AG04449 (cell line): ENCODE measurements at regions not wholly inside any gene's neighbourhood (a gene's known extent, or its start where the extent isn't known, plus 50 kb on each side); places are given as distances from the start of the nearest gene placed in this dataset.

ENCODE experiments used
- CTCF ChIA-PET: fragments of 350-600 bp; formaldehyde crosslinking; extraction: SDS; loops from one replicate; lab custom pipeline; 2021; ENCODE audit warnings: antibody characterized with exemption; lab: Yijun Ruan, JAX
- POLR2A ChIA-PET: fragments of 400-600, 350-600 bp; formaldehyde crosslinking; extraction: SDS; loops from one replicate; lab custom pipeline; 2020; ENCODE audit warnings: antibody characterized with exemption, inconsistent platforms; lab: Yijun Ruan, JAX
- DNase-seq: peaks from one replicate; pipeline ENCODE4 v3.0.0-alpha.2; 2010; ENCODE audit warnings: low read depth, low spot score
- H3K4me3 ChIP-seq: 2 replicates; pipeline ENCODE4 v1.5.1; 2011; ENCODE audit warnings: low read depth, mild to moderate bottlenecking, control low read depth, low read length
- CTCF ChIP-seq: IDR thresholded peaks from one replicate; pipeline ENCODE4 v1.5.1; 2011; ENCODE audit warnings: mild to moderate bottlenecking, moderate library complexity, low read length, control low read depth, inconsistent platforms; ENCODE audit not compliant: insufficient read depth; ENCODE audit errors: missing control alignments

GRCh38 chr2:44843641-44844310 is 97.7 kb upstream of the SIX3 start:
- no peak for TF ChIP-seq CTCF
- CTCF ChIA-PET = no interaction called here
- POLR2A ChIA-PET = no interaction called here

GRCh38 chr2:44844651-44845270 is 96.7 kb upstream of the SIX3 start:
- TF ChIP-seq CTCF = no peak
- DNase-seq = no peak
- ChIA-PET POLR2A (no interaction called here), CTCF (no interaction called here)
- H3K4me3 ChIP-seq = no peak overlapping the region

More at GRCh38 chr2:44843641-44844310, 97.7 kb upstream of the SIX3 start:
- DNase-seq = no peak
- H3K4me3 ChIP-seq = no peak overlapping the region

GRCh38 chr2:44848026-44848425 is 93.5 kb upstream of the SIX3 start:
- CTCF ChIA-PET = no interaction called here
- POLR2A ChIA-PET = no interaction called here
- no peak for DNase-seq
- no peak for TF ChIP-seq CTCF
- H3K4me3 ChIP-seq = no peak overlapping the region

GRCh38 chr2:44850016-44850415 is 91.5 kb upstream of the SIX3 start:
- no peak overlapping the region for H3K4me3 ChIP-seq
- no peak for DNase-seq
- no peak for TF ChIP-seq CTCF
- ChIA-PET POLR2A (no interaction called here), CTCF (no interaction called here)

- ChIA-PET CTCF (no interaction called here), POLR2A (no interaction called here)
- TF ChIP-seq CTCF = no peak
- no peak for DNase-seq
- no peak overlapping the region for H3K4me3 ChIP-seq
Measured at GRCh38 chr2:44851518-44851917, 90.0 kb upstream of the SIX3 start.

GRCh38 chr2:44852594-44852993 is 88.9 kb upstream of the SIX3 start:
- ChIA-PET CTCF (no interaction called here), POLR2A (no interaction called here)
- TF ChIP-seq CTCF = no peak
- DNase-seq = no peak
- no peak overlapping the region for H3K4me3 ChIP-seq
